ENCODE measurements at regions not wholly inside any gene's neighbourhood (a gene's known extent, or its start where the extent isn't known, plus 50 kb on each side); places are given as distances from the start of the nearest gene placed in this dataset.

DNA sequence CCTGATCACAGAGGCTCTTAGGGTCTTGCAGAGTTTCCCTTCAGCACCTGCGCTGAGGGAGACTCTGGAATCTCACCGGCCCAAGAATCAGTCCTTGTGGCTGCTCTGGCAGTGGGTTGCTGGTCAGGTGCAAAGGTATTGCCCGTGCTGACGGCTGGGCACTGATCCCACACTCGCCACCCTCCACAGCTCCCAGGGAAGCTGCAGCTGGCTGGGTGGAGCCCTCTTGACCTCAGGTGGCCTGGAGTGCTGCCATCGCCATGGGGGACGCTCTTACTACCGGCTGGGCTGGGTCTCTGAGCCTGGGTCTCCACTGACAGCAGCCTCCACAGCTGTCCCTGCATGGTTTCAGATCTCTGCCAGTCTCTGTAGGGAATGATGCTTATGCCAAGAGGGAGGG lies 52.6 kb upstream of the EPHB3 start:
- no peak for DNase-seq (ENCODE audit: low read depth)

- no peak for DNase-seq (ENCODE audit: low read depth)
Observed at GRCh38 chr3:184511741-184512140, 49.8 kb upstream of the EPHB3 start.

Data from RPMI7951 (cell line).